ENCODE measurements at regions not wholly inside any gene's neighbourhood (a gene's known extent, or its start where the extent isn't known, plus 50 kb on each side); places are given as distances from the start of the nearest gene placed in this dataset.

GRCh38 chr1:87956750-87957149, 628.1 kb downstream of the LMO4 start:
- TF ChIP-seq POLR2A (IDR thresholded peaks at IDR 0.05): no peak
- TF ChIP-seq CTCF (IDR thresholded peaks at IDR 0.05): no peak
